Muscle layer of duodenum (tissue), 2 donors: ENCODE measurements at regions not wholly inside any gene's neighbourhood (a gene's known extent, or its start where the extent isn't known, plus 50 kb on each side); places are given as distances from the start of the nearest gene placed in this dataset.
"Not testable (repeated sequence)": the region's sequence is repeated elsewhere in the genome, so short reads cannot be mapped to it uniquely, and the experiment has no call there.

ENCODE experiments used
- H3K27ac ChIP-seq: one replicate; pipeline ENCODE4 v1.7.0; 2013; ENCODE audit warnings: mild to moderate bottlenecking, low read length
- H3K27me3 ChIP-seq: one replicate; pipeline ENCODE4 v1.7.0; 2013; ENCODE audit warnings: low read depth, mild to moderate bottlenecking, control low read depth, low read length
- H3K36me3 ChIP-seq, 2 donors: one replicate each; pipeline ENCODE4 v1.7.0; 2013; ENCODE audit warnings: low read length in 2 of 2, control low read depth in 1 of 2, mild to moderate bottlenecking in 1 of 2; ENCODE audit not compliant: insufficient read depth in 2 of 2, control insufficient read depth in 1 of 2
- H3K4me1 ChIP-seq, 2 donors: one replicate each; pipeline ENCODE4 v1.7.0; 2013; ENCODE audit warnings: low read length in 2 of 2, mild to moderate bottlenecking in 2 of 2, control low read depth in 1 of 2, moderate library complexity in 1 of 2; ENCODE audit not compliant: insufficient read depth in 2 of 2, control insufficient read depth in 1 of 2
- H3K4me3 ChIP-seq, 2 donors: one replicate each; pipeline ENCODE4 v1.7.0; 2013; ENCODE audit warnings: low read length in 2 of 2, low read depth in 1 of 2, mild to moderate bottlenecking in 1 of 2
- H3K9me3 ChIP-seq, 2 donors: one replicate each; pipeline ENCODE4 v1.7.0; 2013; ENCODE audit warnings: low read length in 2 of 2, control low read depth in 1 of 2, mild to moderate bottlenecking in 1 of 2; ENCODE audit not compliant: control insufficient read depth in 1 of 2
- donor health status: healthy.

DNA sequence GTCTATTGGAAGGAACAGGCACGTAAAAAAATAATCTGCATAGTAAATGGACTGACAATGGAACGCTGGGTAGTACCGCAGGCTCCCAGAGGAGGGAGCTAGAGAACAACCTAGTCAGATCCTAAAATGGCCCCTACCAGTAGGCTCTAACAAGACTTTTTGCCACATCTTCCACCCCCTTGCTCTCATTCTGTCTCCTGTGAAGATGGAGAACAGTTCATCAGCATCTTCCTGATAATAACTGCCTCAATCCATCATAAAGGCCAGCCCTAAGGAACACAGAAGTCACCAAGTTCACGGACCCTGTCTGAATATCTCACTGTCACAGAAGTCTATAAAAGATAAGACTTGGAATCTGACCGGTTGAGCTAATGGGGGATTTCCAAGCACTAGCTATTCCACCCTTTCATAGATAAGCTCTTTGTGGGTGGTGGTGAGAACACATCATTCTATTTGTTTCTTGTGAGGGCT, 133.4 kb downstream of the SLC1A3 start:
- Histone ChIP-seq H3K4me3 (no peak overlapping the region), H3K27ac (no peak overlapping the region), H3K9me3 (no peaks in the 10 kb centered on the region), H3K4me1 (peaks cover 7 to 13% of the 10 kb centered on the region in 2 donors), H3K36me3 (no peaks in the 10 kb centered on the region), H3K27me3 (no peaks in the 10 kb centered on the region)

DNA sequence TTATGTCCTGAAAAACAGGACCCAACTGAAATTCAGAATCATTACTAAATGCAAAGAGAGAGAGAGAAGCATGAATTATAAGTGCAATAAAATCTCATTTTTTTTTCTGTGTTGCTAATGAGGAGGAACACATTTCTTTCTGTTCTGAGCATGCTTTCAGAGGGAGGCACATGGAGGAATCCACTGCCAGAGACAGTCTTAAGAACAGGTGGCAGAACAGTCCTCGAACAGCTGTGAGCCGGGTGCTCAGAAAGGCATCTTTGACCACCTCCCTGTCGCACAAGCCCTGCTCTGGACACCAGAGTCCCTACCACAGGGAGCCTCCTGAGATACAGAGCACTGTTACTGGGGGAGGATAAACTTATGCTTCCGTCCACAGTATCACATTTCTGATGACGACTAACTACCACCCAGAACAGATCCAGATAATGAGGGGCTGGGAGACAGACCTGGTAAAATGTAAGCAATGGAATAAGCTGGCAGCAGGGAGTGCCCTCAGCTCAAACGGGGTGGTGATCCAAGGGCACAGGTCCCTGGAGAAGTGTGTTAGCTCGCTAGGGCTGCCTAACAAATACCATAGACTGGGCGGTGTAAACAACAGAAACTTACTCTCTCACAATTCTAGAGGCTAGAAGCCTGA, 134.0 kb downstream of the SLC1A3 start:
- Histone ChIP-seq H3K9me3 (no peaks in the 10 kb centered on the region), H3K4me3 (no peak overlapping the region), H3K36me3 (no peaks in the 10 kb centered on the region), H3K27ac (no peak overlapping the region), H3K27me3 (no peaks in the 10 kb centered on the region), H3K4me1 (peaks cover 10 to 13% of the 10 kb centered on the region in 2 donors)

- Histone ChIP-seq H3K9me3 (no peaks in the 10 kb centered on the region), H3K27me3 (no peaks in the 10 kb centered on the region), H3K36me3 (no peaks in the 10 kb centered on the region), H3K27ac (no peak overlapping the region), H3K4me1 (peaks cover 12 to 13% of the 10 kb centered on the region in 2 donors), H3K4me3 (no peak overlapping the region)
These were observed 134.7 kb downstream of the SLC1A3 start for GRCh38 chr5:36741128-36741527.

DNA sequence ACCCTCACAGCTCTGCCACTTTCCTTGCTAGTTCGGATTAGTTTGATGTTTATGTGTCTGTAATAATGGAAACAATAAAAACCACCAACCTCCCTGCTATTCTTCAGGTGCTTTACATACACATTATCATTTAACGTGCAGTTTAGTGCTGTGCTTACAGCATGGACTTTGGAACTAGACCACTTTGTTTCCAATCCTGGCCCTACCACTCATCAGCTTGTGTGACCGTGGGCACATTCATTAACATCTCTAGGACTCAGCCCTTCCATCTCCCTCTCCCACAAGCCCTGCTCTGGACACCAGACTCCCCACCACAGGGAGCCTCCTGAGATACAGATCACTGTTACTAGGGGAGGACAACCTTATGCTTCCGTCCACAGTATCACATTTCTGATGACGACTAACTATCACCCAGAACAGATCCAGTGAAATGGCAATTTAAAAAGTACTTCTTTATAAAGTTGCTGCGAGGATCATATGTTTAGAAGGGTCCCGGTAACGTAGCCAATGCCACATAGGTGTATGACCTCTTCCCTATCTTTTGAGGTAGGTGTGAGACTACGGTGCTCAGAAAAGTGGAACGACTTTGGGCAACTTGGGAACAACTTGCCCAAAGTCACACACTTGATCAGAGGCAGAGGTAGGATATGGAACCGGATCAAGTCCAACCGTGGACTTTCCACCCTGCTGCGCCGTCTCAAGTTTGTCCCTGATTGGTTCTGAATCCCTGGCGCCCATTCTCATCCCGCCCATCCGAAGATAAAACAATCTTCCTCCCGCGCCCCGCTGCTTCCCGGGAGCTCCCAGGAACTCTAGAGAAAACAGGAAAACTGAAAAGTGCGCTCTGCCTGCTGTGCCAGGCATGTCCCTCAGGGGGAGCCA, 132.4 kb upstream of the NIPBL start:
- peak overlapping the region; percentile 59 for H3K27ac ChIP-seq
- H3K4me1 ChIP-seq: peaks cover 12 to 13% of the 10 kb centered on the region in 2 donors

GRCh38 chr5:36744773-36745589, 131.6 kb upstream of the NIPBL start:
- H3K36me3 ChIP-seq: no peaks in the 10 kb centered on the region
- peaks cover 11 to 12% of the 10 kb centered on the region in 2 donors for H3K4me1 ChIP-seq
- H3K27me3 ChIP-seq: no peaks in the 10 kb centered on the region
- no peaks in the 10 kb centered on the region for H3K9me3 ChIP-seq
- H3K27ac ChIP-seq: peak overlapping the region; percentile 59
- H3K4me3 ChIP-seq: peak overlapping the region; percentile 82 to 86

More for the DNA sequence above, 132.4 kb upstream of the NIPBL start:
- Histone ChIP-seq H3K36me3 (no peaks in the 10 kb centered on the region), H3K27me3 (no peaks in the 10 kb centered on the region), H3K9me3 (no peaks in the 10 kb centered on the region), H3K4me3 (peak overlapping the region; percentile 82 to 86)

GRCh38 chr5:36747794-36748193, 128.8 kb upstream of the NIPBL start:
- not testable (repeated sequence) for H3K9me3 ChIP-seq, H3K4me3 ChIP-seq, H3K27ac ChIP-seq, H3K36me3 ChIP-seq, H3K27me3 ChIP-seq
- peaks cover 5 to 12% of the 10 kb centered on the region in 2 donors for H3K4me1 ChIP-seq

DNA sequence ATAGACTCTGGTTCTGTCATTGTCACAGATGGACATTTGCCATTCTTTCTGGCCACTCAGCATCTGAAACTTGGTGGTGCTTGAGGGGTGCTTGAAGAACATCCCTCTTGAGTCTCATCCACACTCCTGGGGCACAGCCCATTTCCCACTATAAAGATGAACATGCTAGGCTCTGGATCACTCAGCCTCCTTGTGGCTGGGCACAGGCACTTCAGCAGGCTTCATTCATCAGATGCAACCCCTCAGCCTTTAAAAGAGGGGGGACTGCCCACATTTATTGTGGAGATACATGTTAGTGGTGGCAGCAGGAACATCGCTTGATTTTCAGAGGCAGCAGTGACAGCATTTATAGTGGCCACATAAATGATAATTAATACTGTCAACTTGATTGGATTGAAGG, 124.7 kb upstream of the NIPBL start:
- H3K4me3 ChIP-seq: no peak overlapping the region
- H3K36me3 ChIP-seq: no peaks in the 10 kb centered on the region
- H3K27me3 ChIP-seq: no peaks in the 10 kb centered on the region
- no peak overlapping the region for H3K27ac ChIP-seq
- H3K9me3 ChIP-seq: no peaks in the 10 kb centered on the region
- no peaks in the 10 kb centered on the region for H3K4me1 ChIP-seq

- no peaks in the 10 kb centered on the region for H3K9me3 ChIP-seq
- H3K4me3 ChIP-seq: no peak overlapping the region
- no peaks in the 10 kb centered on the region for H3K4me1 ChIP-seq
- H3K27ac ChIP-seq: no peak overlapping the region
- no peaks in the 10 kb centered on the region for H3K27me3 ChIP-seq
- H3K36me3 ChIP-seq: no peaks in the 10 kb centered on the region
These were observed 121.2 kb upstream of the NIPBL start for GRCh38 chr5:36755342-36755741.

GRCh38 chr5:36755920-36756488, 120.6 kb upstream of the NIPBL start:
- no peak overlapping the region for H3K27ac ChIP-seq

DNA sequence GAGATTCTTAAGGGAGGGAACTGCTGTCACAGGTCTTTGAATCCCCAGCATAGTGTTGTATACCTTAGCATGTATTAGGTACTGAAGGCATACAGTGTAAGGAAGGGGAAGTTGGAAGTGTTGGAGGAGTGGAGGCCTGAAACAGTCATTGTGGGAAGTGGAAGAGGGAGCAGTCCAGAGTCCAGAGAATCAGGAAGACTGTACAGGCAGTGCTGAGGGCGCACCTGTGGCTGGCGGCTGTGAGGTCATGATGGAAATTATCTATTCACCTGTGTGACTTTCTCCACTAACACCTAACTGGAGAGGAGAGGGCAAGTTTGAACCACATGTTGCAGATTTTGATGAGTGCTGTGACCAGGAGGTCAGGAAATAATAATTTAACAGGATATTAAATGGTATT, 119.7 kb upstream of the NIPBL start:
- Histone ChIP-seq H3K27ac (no peak overlapping the region), H3K4me1 (no peaks in the 10 kb centered on the region), H3K4me3 (no peak overlapping the region), H3K9me3 (no peaks in the 10 kb centered on the region), H3K36me3 (no peaks in the 10 kb centered on the region), H3K27me3 (no peaks in the 10 kb centered on the region)

More at GRCh38 chr5:36755920-36756488, 120.6 kb upstream of the NIPBL start:
- Histone ChIP-seq H3K9me3 (no peaks in the 10 kb centered on the region), H3K4me1 (no peaks in the 10 kb centered on the region), H3K27me3 (no peaks in the 10 kb centered on the region), H3K4me3 (no peak overlapping the region), H3K36me3 (no peaks in the 10 kb centered on the region)

- Histone ChIP-seq H3K27ac (no peak overlapping the region), H3K36me3 (no peaks in the 10 kb centered on the region), H3K4me3 (no peak overlapping the region), H3K9me3 (no peaks in the 10 kb centered on the region), H3K27me3 (no peaks in the 10 kb centered on the region), H3K4me1 (no peaks in the 10 kb centered on the region)
These were observed 117.5 kb upstream of the NIPBL start for GRCh38 chr5:36759117-36759516.
